Hypothalamus (tissue), 51 donors: ENCODE measurements at regions not wholly inside any gene's neighbourhood (a gene's known extent, or its start where the extent isn't known, plus 50 kb on each side); places are given as distances from the start of the nearest gene placed in this dataset.

ENCODE experiments used
- DNase-seq, 51 donors: peaks; one replicate each; lab custom pipeline; 2025; lab: John Stamatoyannopoulos, UW

- no peak for DNase-seq
Measured at GRCh38 chr1:29960156-29960755, 723.9 kb downstream of the PTPRU start.

GRCh38 chr1:29959356-29959755, 723.0 kb downstream of the PTPRU start:
- no peak for DNase-seq

- DNase-seq, result no peak
Measured at GRCh38 chr1:29958271-29958670, 721.9 kb downstream of the PTPRU start.

- DNase-seq, result no peak
Measured at GRCh38 chr1:29956349-29957030, 720.2 kb downstream of the PTPRU start.

- DNase-seq, result no peak
Measured at GRCh38 chr1:29954591-29954990, 718.3 kb downstream of the PTPRU start.

- no peak for DNase-seq
Measured at GRCh38 chr1:29953961-29954360, 717.6 kb downstream of the PTPRU start.

GRCh38 chr1:29949676-29950075, 713.4 kb downstream of the PTPRU start:
- no peak for DNase-seq

- DNase-seq, result no peak
Measured at GRCh38 chr1:29948581-29948980, 712.3 kb downstream of the PTPRU start.

GRCh38 chr1:29946057-29946456, 709.7 kb downstream of the PTPRU start:
- DNase-seq, result no peak

GRCh38 chr1:29945426-29945825, 709.1 kb downstream of the PTPRU start:
- no peak for DNase-seq

GRCh38 chr1:29944253-29944905, 708.1 kb downstream of the PTPRU start:
- DNase-seq, result no peak

GRCh38 chr1:29943034-29943433, 706.7 kb downstream of the PTPRU start:
- DNase-seq, result no peak

- DNase-seq, result no peak
Measured at GRCh38 chr1:29939079-29939478, 702.8 kb downstream of the PTPRU start.

GRCh38 chr1:29937356-29937755, 701.0 kb downstream of the PTPRU start:
- no peak for DNase-seq

GRCh38 chr1:29936031-29936544, 699.8 kb downstream of the PTPRU start:
- no peak for DNase-seq

- DNase-seq, result no peak
Measured at GRCh38 chr1:29934255-29934772, 698.0 kb downstream of the PTPRU start.

GRCh38 chr1:29933067-29933466, 696.7 kb downstream of the PTPRU start:
- DNase-seq, result no peak

GRCh38 chr1:29932626-29933025, 696.3 kb downstream of the PTPRU start:
- DNase-seq, result no peak

GRCh38 chr1:29931477-29932175, 695.3 kb downstream of the PTPRU start:
- peak in 3 of 51 donors; percentile 5 to 51 (median 18) for DNase-seq

GRCh38 chr1:29925058-29925457, 688.7 kb downstream of the PTPRU start:
- no peak for DNase-seq

GRCh38 chr1:29924017-29924431, 687.7 kb downstream of the PTPRU start:
- DNase-seq, result no peak
